ENCODE measurements at regions not wholly inside any gene's neighbourhood (a gene's known extent, or its start where the extent isn't known, plus 50 kb on each side); places are given as distances from the start of the nearest gene placed in this dataset.

DNA sequence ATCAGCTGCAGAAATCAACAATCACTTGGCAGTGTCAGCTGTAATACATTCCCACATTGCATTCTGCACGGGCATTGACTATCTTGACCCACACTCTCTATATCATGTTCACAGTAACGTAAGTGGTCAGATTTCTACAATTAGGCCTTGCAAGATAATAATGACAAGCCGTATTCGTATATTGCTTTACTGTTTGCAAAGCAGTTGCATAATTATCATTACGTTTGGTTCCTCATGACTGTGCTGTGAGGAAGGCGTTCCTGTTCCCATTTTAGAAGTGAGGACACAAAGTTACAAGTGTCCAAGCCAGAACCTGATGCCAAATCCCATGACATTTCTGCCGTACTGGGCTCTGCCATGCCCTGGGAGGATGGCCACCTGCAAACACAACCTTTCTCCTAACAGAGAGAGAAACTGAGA is 53.5 kb upstream of the TARBP1 start:
- Mint-ChIP-seq H3K4me1 (ENCODE audit: low read depth) (peaks cover 9% of the 10 kb centered on the region), H3K36me3 (ENCODE audit: insufficient read depth in 2 of 2) (no peaks in the 10 kb centered on the region), H3K27me3 (ENCODE audit: low read depth) (peaks cover 16% of the 10 kb centered on the region), H3K27ac (no peak overlapping the region), H3K4me3 (no peak overlapping the region), H3K9me3 (no peaks in the 10 kb centered on the region)
- DNase-seq: no peak
- ATAC-seq (replicated peaks in 1 of 2): no peak

DNA sequence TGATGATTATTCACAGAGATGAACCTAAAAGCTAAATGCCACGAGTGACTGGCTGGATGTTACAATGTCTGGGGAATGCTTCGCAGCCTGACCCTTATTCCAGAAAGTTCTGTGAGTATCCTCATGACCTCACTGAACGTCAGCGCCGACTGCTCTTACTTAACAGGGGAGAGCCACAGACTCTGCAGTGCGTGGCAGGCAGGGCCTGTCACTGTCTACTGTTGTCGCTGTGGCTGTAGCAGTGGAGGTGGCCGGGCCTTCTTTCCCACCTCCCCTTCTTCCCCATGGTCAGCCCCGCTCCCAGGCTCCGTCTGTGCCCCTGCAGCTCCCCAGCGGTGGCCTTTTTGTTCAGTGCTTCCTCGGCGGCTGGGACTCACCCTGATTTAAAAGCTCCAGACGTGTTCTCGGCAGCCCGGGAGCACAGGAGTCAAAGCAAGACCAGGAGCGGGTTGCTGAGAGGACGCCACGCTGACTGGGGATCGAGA is 52.2 kb upstream of the TARBP1 start:
- Mint-ChIP-seq H3K36me3 (ENCODE audit: insufficient read depth in 2 of 2) (no peaks in the 10 kb centered on the region), H3K9me3 (no peaks in the 10 kb centered on the region), H3K4me1 (ENCODE audit: low read depth) (peaks cover 13% of the 10 kb centered on the region), H3K4me3 (no peak overlapping the region), H3K27me3 (ENCODE audit: low read depth) (peaks cover 22% of the 10 kb centered on the region), H3K27ac (no peak overlapping the region)
- DNase-seq (no peak), ATAC-seq (replicated peaks in 1 of 2) (no peak)

DNA sequence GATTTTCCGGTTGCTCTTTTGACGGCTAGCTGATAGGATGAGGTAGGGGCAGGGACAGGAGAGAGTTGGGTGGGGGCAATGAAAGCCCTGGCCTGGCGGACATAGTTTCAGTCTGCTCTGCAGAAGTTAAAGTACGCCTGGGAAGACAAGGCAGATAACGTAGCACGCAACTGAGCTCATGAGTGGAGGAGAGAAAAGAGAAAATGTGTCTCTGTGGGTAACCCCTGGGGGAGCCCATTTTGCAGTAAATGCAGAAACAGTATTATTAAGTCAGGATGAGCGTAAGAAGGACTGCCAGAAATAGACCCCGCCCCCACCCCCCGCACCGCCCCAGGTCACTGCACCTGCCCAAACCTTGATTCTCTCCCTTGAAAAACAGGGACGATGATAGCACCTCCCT is 51.7 kb upstream of the TARBP1 start:
- Mint-ChIP-seq H3K4me3 (no peak overlapping the region), H3K4me1 (ENCODE audit: low read depth) (peaks cover 15% of the 10 kb centered on the region), H3K9me3 (no peaks in the 10 kb centered on the region), H3K27ac (no peak overlapping the region), H3K36me3 (ENCODE audit: insufficient read depth in 2 of 2) (peaks cover 0 to under 1% of the 10 kb centered on the region in 2 donors), H3K27me3 (ENCODE audit: low read depth) (peaks cover 27% of the 10 kb centered on the region)
- ATAC-seq (replicated peaks in 1 of 2): no peak
- DNase-seq: no peak

DNA sequence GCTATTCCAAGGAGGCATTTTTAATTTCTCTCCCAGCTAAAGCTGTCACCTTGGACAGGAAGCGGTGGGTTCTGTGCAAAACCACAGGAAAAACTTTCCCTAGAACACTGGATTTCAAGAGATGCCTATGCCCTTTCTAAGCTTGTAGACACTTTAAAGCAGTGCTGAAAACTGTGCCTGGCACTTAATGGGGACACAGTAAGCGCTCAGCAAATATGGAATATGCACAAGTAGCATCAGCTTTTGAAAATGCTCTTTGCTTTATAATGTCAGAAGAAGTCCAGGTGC is 50.9 kb upstream of the TARBP1 start:
- Mint-ChIP-seq H3K4me3 (no peak overlapping the region), H3K36me3 (ENCODE audit: insufficient read depth in 2 of 2) (peaks cover 0 to 4% of the 10 kb centered on the region in 2 donors), H3K4me1 (ENCODE audit: low read depth) (peaks cover 22% of the 10 kb centered on the region), H3K27me3 (ENCODE audit: low read depth) (peaks cover 33% of the 10 kb centered on the region), H3K27ac (no peak overlapping the region), H3K9me3 (no peaks in the 10 kb centered on the region)
- ATAC-seq (replicated peaks in 1 of 2) (no peak), DNase-seq (no peak)

DNA sequence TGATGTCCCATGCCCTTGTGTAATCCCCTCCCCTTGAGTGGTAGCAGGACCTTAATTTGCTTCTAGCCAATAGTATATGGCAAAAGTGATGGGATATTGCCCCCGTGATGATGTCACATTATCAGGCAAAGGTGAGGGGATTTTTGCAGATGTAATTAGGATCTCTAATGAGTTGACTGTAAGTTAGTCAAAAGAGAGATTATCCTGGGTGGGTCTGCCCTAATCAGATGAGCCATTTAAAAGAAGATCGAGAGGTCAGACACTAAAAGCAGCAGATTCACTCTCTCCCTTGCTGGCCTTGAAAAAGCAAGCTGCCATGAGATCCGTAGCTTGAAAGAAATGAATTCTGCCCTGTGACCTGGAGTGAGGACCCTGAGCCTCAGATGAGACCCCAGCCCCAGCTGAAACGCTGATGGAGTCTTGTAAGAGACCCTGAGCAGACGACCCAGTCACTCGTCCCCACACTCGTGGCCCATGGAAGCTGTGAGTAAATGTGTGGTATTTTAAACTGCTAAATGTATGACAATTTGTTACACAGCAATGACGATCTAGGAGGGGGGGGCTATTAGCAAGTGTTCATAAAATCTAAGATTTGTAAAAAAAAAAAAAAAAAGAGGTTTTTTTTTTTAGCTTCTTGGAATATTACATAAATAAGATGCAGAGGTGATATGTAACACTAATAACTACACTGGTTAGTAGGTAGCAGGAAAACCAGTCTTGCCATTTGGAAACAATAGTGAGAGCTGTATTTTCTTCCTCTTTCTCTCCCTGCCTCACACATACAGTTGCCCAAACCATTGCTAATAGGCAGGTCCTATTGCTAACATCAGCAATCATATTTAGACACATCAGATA is 50.3 kb upstream of the TARBP1 start:
- ATAC-seq (replicated peaks in 1 of 2): no peak
- Mint-ChIP-seq H3K27me3 (ENCODE audit: low read depth) (peaks cover 33% of the 10 kb centered on the region), H3K36me3 (ENCODE audit: insufficient read depth in 2 of 2) (peaks cover 0 to 4% of the 10 kb centered on the region in 2 donors)

More for the DNA sequence above, 50.3 kb upstream of the TARBP1 start:
- no peak overlapping the region for H3K27ac Mint-ChIP-seq
- no peaks in the 10 kb centered on the region for H3K9me3 Mint-ChIP-seq
- H3K4me1 Mint-ChIP-seq (ENCODE audit: low read depth): peaks cover 22% of the 10 kb centered on the region
- H3K4me3 Mint-ChIP-seq: no peak overlapping the region
- no peak for DNase-seq

All from activated T-cell treated with anti-CD3 and anti-CD28 coated beads, Interleukin-2, amount 50 U/mL, for 72 hours (primary cell).